ENCODE measurements at regions not wholly inside any gene's neighbourhood (a gene's known extent, or its start where the extent isn't known, plus 50 kb on each side); places are given as distances from the start of the nearest gene placed in this dataset.

DNA sequence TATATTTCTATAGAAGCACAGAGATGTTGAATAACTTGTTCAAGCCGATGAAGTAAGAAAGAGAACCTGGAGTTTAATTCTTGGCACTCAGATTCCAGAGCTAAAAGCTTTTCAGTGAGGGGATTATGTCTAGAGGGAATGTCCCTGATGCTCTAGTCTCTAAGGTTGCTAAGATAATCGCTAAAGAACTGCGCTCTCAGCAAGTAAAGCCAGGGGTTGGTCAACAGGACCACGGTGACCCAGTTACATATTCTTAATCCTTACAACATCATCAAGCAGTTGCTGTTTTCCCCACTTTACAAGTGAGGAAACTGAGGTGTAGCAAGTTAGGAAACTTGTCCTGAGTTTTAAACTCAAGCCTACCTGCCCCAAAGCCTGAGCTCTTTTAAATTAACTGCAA is 110.8 kb downstream of the DAD1 start:
- TF ChIP-seq, protein P1, sequence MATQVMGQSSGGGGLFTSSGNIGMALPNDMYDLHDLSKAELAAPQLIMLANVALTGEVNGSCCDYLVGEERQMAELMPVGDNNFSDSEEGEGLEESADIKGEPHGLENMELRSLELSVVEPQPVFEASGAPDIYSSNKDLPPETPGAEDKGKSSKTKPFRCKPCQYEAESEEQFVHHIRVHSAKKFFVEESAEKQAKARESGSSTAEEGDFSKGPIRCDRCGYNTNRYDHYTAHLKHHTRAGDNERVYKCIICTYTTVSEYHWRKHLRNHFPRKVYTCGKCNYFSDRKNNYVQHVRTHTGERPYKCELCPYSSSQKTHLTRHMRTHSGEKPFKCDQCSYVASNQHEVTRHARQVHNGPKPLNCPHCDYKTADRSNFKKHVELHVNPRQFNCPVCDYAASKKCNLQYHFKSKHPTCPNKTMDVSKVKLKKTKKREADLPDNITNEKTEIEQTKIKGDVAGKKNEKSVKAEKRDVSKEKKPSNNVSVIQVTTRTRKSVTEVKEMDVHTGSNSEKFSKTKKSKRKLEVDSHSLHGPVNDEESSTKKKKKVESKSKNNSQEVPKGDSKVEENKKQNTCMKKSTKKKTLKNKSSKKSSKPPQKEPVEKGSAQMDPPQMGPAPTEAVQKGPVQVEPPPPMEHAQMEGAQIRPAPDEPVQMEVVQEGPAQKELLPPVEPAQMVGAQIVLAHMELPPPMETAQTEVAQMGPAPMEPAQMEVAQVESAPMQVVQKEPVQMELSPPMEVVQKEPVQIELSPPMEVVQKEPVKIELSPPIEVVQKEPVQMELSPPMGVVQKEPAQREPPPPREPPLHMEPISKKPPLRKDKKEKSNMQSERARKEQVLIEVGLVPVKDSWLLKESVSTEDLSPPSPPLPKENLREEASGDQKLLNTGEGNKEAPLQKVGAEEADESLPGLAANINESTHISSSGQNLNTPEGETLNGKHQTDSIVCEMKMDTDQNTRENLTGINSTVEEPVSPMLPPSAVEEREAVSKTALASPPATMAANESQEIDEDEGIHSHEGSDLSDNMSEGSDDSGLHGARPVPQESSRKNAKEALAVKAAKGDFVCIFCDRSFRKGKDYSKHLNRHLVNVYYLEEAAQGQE (IDR thresholded peaks at IDR 0.05; ENCODE audit: insufficient read depth in 1 of 2, low read depth in 2 of 2, low read length in 2 of 2), result no peak
- TF ChIP-seq TAF1 (IDR thresholded peaks at IDR 0.05; ENCODE audit: borderline replicate concordance, insufficient read depth, low read length) (no peak), SIN3A (IDR thresholded peaks at IDR 0.05; ENCODE audit: borderline replicate concordance, insufficient read depth, low read length) (no peak), POLR2AphosphoS5 (IDR thresholded peaks at IDR 0.05; ENCODE audit: low read depth, low read length) (no peak), FOXP2 (optimal IDR thresholded peaks at IDR 0.05; ENCODE audit: borderline replicate concordance, extremely low read depth, extremely low read length, insufficient read depth) (no peak)

All from PFSK-1 (cell line).